HepG2 (cell line): ENCODE measurements at regions not wholly inside any gene's neighbourhood (a gene's known extent, or its start where the extent isn't known, plus 50 kb on each side); places are given as distances from the start of the nearest gene placed in this dataset.

Source experiments
- ATAC-seq: fragments of 200-7000 bp; cut with Tn5 transposase; 3 replicates; pipeline ENCODE4 v1.9.1; 2020; ENCODE audit warnings: mild to moderate bottlenecking, moderate library complexity
- BruUV-seq: library from RNA; stranded (reverse); fragments of 400-500 nt; replicated peaks from 2 replicates; lab custom pipeline; 2021; lab: Mats Ljungman, UMichigan
- CTCF ChIA-PET: fragments of 300-600 bp; formaldehyde crosslinking; extraction: SDS; loops from one replicate; lab custom pipeline; 2021; ENCODE audit warnings: low total read pairs, inconsistent platforms, low intra/inter-chr PET ratio; lab: Yijun Ruan, JAX
- POLR2A ChIA-PET: fragments of 350-600 bp; sonication (Branson Sonifier 250); formaldehyde crosslinking; loops from one replicate; lab custom pipeline; 2020; ENCODE audit warnings: antibody characterized with exemption, inconsistent platforms; lab: Yijun Ruan, JAX
- DNase-seq: peaks from one replicate; pipeline ENCODE4 v3.0.0-alpha.2; 2015; ENCODE audit warnings: low spot score
- FAIRE-seq: peaks from 3 replicates; lab custom pipeline; 2011; peaks lifted over from hg19 to GRCh38; lab: Jason Lieb, UNC
- H2AFZ ChIP-seq: one replicate; pipeline ENCODE4 v1.6.1; 2011; ENCODE audit warnings: low read length, inconsistent platforms
- H3K27ac ChIP-seq: fragments of 300-600 bp; 3 replicates; pipeline ENCODE4 v1.8.0; 2011; ENCODE audit warnings: mixed run types, mild to moderate bottlenecking, mixed read lengths, low read length, inconsistent platforms; ENCODE audit not compliant: insufficient read depth; ENCODE audit errors: extremely low read length
- H3K27me3 ChIP-seq, 2 experiments: fragments of 200-600 bp in 1 of 2; 2 replicates in 1 of 2; 3 replicates in 1 of 2; pipeline versions ENCODE4 v1.6.0 to v1.8.0; 2011; ENCODE audit warnings: low read length in 2 of 2, mild to moderate bottlenecking in 2 of 2, moderate library complexity in 2 of 2, inconsistent platforms in 1 of 2; ENCODE audit not compliant: insufficient read depth in 2 of 2, control insufficient read depth in 1 of 2
- H3K36me3 ChIP-seq, 2 experiments: fragments of 200-600 bp in 1 of 2; replicated peaks in 1 of 2; 2 replicates in 1 of 2; 3 replicates in 1 of 2; pipeline versions ENCODE4 v1.5.1 to v1.8.0; 2011; ENCODE audit warnings: low read length in 2 of 2, inconsistent platforms in 1 of 2; ENCODE audit not compliant: insufficient read depth in 2 of 2, control insufficient read depth in 1 of 2
- H3K4me1 ChIP-seq: 2 replicates; pipeline ENCODE4 v1.5.1; 2012; ENCODE audit warnings: low read length, inconsistent platforms; ENCODE audit not compliant: insufficient read depth
- H3K4me2 ChIP-seq: 2 replicates; pipeline ENCODE4 v1.6.0; 2011; ENCODE audit warnings: low read depth, low read length, inconsistent platforms
- H3K4me3 ChIP-seq, 3 experiments: fragments of 200-600 bp in 1 of 3; sonication (generic), shearing (Covaris generic) in 1 of 3; replicated peaks in 1 of 3; 2 replicates each; pipeline ENCODE4 v1.5.1; 2011 to 2016; ENCODE audit warnings: low read length in 3 of 3, inconsistent platforms in 2 of 3, low read depth in 2 of 3, mild to moderate bottlenecking in 2 of 3, control low read depth in 1 of 3, mixed read lengths in 1 of 3; ENCODE audit not compliant: insufficient read depth in 1 of 3
- H3K79me2 ChIP-seq: one replicate; pipeline ENCODE4 v1.6.1; 2011; ENCODE audit warnings: low read length, inconsistent platforms; ENCODE audit not compliant: insufficient read depth
- H3K9ac ChIP-seq: 2 replicates; pipeline ENCODE4 v1.6.0; 2011; ENCODE audit warnings: mild to moderate bottlenecking, low read depth, low read length, inconsistent platforms; ENCODE audit not compliant: insufficient read depth
- H3K9me3 ChIP-seq: 2 replicates; pipeline ENCODE4 v1.5.1; 2012; ENCODE audit warnings: mild to moderate bottlenecking, low read length
- H4K20me1 ChIP-seq: 2 replicates; pipeline ENCODE4 v1.6.0; 2011; ENCODE audit warnings: inconsistent platforms, mild to moderate bottlenecking, low read length, moderate library complexity; ENCODE audit not compliant: insufficient read depth
- ARHGAP35 ChIP-seq: sonication (generic); formaldehyde crosslinking; IDR thresholded peaks from 2 replicates; pipeline ENCODE4 v1.9.0; 2022; ENCODE audit warnings: mild to moderate bottlenecking, inconsistent platforms, moderate library complexity, missing genetic modification reagents, borderline replicate concordance
- GLI4 ChIP-seq: sonication (generic); formaldehyde crosslinking; IDR thresholded peaks from 2 replicates; pipeline ENCODE4 v1.5.1; 2020; ENCODE audit warnings: missing genetic modification reagents, mild to moderate bottlenecking, moderate library complexity, borderline replicate concordance
- HNRNPL ChIP-seq: fragments of 200-400 bp; formaldehyde crosslinking; IDR thresholded peaks from 2 replicates; pipeline ENCODE4 v1.6.1; 2017; ENCODE audit warnings: mild to moderate bottlenecking, low read depth, low read length
- NR2F2 ChIP-seq: IDR thresholded peaks from 2 replicates; pipeline ENCODE4 v1.6.1; 2012; ENCODE audit warnings: low read depth, inconsistent platforms, borderline replicate concordance
- PAF1 ChIP-seq: IDR thresholded peaks from 2 replicates; pipeline ENCODE4 v1.6.1; 2016; ENCODE audit warnings: missing genetic modification reagents, missing compliant biosample characterization
- PAX8 ChIP-seq: sonication (generic); formaldehyde crosslinking; IDR thresholded peaks from 2 replicates; pipeline ENCODE4 v1.8.0; 2022; ENCODE audit warnings: mild to moderate bottlenecking, missing genetic modification reagents, borderline replicate concordance
- TBX2 ChIP-seq: sonication (generic); formaldehyde crosslinking; IDR thresholded peaks from 2 replicates; pipeline ENCODE4 v1.5.0; 2020; ENCODE audit warnings: missing genetic modification reagents, mild to moderate bottlenecking, borderline replicate concordance
- ZNF337 ChIP-seq: sonication (generic); formaldehyde crosslinking; IDR thresholded peaks from 2 replicates; pipeline ENCODE4 v1.5.1; 2020; ENCODE audit warnings: missing genetic modification reagents, low read depth, mild to moderate bottlenecking, borderline replicate concordance
- ZSCAN29 ChIP-seq: sonication (generic); formaldehyde crosslinking; conservative IDR thresholded peaks from 2 replicates; pipeline ENCODE4 v1.4.0; 2020; ENCODE audit warnings: mild to moderate bottlenecking, missing genetic modification reagents
- WGBS: methylation state at CpG from one replicate; pipeline ENCODE4 v1.1.6; 2017; ENCODE audit warnings: low lambda C conversion rate; 5-methylcytosine and 5-hydroxymethylcytosine counted together
- in situ Hi-C: cut with HindIII; loops from 2 replicates; pipeline ENCODE4 v1.10.0; 2017; ENCODE audit warnings: low pct_unique_long_range_greater_than_20kb; ENCODE audit not compliant: extremely low pct_ligation_motif_present
- intact Hi-C: fragments of 100-400 bp; cut with micrococcal nuclease; formaldehyde crosslinking; loops from one replicate; pipeline ENCODE4 v1.10.0; 2022; ENCODE audit not compliant: unreplicated experiment
- TF ChIP-seq, protein P1 (sequence below): sonication (generic); formaldehyde crosslinking; IDR thresholded peaks from 2 replicates; pipeline ENCODE4 v1.5.0; 2020; ENCODE audit warnings: missing genetic modification reagents, mild to moderate bottlenecking, borderline replicate concordance
- TF ChIP-seq, protein P2 (sequence below): sonication (generic); formaldehyde crosslinking; IDR thresholded peaks from 2 replicates; pipeline ENCODE4 v1.8.0; 2022; ENCODE audit warnings: missing genetic modification reagents, mild to moderate bottlenecking, moderate library complexity, borderline replicate concordance
- TF ChIP-seq, protein P3 (sequence below): sonication (generic); formaldehyde crosslinking; IDR thresholded peaks from 2 replicates; pipeline ENCODE4 v1.5.1; 2020; ENCODE audit warnings: missing genetic modification reagents, mild to moderate bottlenecking, borderline replicate concordance
- TF ChIP-seq, protein P4 (sequence below): sonication (generic); formaldehyde crosslinking; conservative IDR thresholded peaks from 2 replicates; pipeline ENCODE4 v1.4.0; 2020; ENCODE audit warnings: missing genetic modification reagents
- TF ChIP-seq, protein P5 (sequence below): sonication (generic); formaldehyde crosslinking; IDR thresholded peaks from 2 replicates; pipeline ENCODE4 v1.9.0; 2022; ENCODE audit warnings: low read depth, missing genetic modification reagents

DNA sequence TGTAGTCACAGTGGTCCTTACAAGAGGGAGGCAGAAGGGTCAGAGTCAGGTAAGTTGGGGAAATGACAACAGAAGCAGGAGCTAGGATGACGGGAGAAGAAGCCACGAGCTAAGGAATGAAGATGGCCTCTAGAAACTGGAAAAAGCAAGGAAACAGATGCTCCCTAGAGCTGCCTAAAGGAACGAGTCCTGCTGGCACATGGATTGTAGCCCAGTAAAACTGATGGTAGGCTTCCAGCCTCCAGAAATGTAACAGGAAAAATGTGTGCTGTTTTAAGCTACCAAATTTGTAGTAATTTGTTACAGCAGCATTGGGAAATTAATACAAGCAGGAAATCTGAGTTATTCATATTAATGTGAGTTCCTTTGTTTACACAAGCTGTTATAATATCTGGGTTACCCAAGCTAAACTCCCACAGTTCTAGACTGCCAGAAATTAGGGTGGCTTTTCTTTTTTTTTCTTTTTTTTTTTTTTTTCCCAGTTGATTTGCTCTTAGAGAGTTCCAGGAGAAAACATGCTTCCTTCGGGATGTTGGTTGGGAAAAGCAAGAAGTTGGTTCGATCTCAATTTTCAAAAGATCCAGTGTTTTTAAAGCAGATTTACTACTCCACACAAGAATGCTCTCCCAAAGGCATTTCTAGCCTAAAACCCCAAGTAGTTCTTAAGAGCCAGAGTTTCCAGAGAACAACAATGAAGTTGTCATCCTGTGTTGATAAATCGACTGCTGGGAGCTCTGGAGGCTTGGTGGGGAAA lies 400.0 kb upstream of the SLC24A2 start:
- no peaks in the 10 kb centered on the region for H3K4me1 ChIP-seq
- no peaks in the 10 kb centered on the region for H4K20me1 ChIP-seq
- no peaks in the 10 kb centered on the region for H3K36me3 ChIP-seq
- POLR2A ChIA-PET, result no interaction called here
- H3K27ac ChIP-seq, result no peak overlapping the region
- in situ Hi-C loops (no loop called here), intact Hi-C loops (no loop called here)
- DNase-seq (no peak), FAIRE-seq (no peak), ATAC-seq (no peak)
- H3K9ac ChIP-seq, result no peak overlapping the region
- WGBS, result 1% methylated on average over 6 of the region's 6 CpGs
- no peaks in the 10 kb centered on the region for H3K79me2 ChIP-seq
- H3K4me3 ChIP-seq, result no peak overlapping the region
- CTCF ChIA-PET, result no interaction called here
- no peaks in the 10 kb centered on the region for H3K27me3 ChIP-seq
- no peak overlapping the region for H3K4me2 ChIP-seq
- no peaks in the 10 kb centered on the region for H3K9me3 ChIP-seq
- H2AFZ ChIP-seq, result no peak overlapping the region
- no TSS peak for BruUV-seq
- TF ChIP-seq HNRNPL (no peak), PAF1 (CRISPR knock-in tag) (no peak), ZSCAN29 (no peak), GLI4 (no peak), ARHGAP35 (CRISPR knock-in tag) (no peak), PAX8 (no peak), ZNF337 (no peak), TBX2 (CRISPR knock-in tag) (no peak), NR2F2 (no peak)
- TF ChIP-seq, protein P1, sequence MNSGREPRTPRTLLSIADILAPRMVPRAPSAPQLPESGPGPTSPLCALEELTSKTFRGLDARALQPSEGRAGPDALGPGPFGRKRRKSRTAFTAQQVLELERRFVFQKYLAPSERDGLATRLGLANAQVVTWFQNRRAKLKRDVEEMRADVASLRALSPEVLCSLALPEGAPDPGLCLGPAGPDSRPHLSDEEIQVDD (CRISPR knock-in tag), result no peak
- TF ChIP-seq, protein P2, sequence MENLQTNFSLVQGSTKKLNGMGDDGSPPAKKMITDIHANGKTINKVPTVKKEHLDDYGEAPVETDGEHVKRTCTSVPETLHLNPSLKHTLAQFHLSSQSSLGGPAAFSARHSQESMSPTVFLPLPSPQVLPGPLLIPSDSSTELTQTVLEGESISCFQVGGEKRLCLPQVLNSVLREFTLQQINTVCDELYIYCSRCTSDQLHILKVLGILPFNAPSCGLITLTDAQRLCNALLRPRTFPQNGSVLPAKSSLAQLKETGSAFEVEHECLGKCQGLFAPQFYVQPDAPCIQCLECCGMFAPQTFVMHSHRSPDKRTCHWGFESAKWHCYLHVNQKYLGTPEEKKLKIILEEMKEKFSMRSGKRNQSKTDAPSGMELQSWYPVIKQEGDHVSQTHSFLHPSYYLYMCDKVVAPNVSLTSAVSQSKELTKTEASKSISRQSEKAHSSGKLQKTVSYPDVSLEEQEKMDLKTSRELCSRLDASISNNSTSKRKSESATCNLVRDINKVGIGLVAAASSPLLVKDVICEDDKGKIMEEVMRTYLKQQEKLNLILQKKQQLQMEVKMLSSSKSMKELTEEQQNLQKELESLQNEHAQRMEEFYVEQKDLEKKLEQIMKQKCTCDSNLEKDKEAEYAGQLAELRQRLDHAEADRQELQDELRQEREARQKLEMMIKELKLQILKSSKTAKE (CRISPR knock-in tag), result no peak
- TF ChIP-seq, protein P3, sequence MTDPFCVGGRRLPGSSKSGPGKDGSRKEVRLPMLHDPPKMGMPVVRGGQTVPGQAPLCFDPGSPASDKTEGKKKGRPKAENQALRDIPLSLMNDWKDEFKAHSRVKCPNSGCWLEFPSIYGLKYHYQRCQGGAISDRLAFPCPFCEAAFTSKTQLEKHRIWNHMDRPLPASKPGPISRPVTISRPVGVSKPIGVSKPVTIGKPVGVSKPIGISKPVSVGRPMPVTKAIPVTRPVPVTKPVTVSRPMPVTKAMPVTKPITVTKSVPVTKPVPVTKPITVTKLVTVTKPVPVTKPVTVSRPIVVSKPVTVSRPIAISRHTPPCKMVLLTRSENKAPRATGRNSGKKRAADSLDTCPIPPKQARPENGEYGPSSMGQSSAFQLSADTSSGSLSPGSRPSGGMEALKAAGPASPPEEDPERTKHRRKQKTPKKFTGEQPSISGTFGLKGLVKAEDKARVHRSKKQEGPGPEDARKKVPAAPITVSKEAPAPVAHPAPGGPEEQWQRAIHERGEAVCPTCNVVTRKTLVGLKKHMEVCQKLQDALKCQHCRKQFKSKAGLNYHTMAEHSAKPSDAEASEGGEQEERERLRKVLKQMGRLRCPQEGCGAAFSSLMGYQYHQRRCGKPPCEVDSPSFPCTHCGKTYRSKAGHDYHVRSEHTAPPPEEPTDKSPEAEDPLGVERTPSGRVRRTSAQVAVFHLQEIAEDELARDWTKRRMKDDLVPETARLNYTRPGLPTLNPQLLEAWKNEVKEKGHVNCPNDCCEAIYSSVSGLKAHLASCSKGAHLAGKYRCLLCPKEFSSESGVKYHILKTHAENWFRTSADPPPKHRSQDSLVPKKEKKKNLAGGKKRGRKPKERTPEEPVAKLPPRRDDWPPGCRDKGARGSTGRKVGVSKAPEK, result no peak
- TF ChIP-seq, protein P4, sequence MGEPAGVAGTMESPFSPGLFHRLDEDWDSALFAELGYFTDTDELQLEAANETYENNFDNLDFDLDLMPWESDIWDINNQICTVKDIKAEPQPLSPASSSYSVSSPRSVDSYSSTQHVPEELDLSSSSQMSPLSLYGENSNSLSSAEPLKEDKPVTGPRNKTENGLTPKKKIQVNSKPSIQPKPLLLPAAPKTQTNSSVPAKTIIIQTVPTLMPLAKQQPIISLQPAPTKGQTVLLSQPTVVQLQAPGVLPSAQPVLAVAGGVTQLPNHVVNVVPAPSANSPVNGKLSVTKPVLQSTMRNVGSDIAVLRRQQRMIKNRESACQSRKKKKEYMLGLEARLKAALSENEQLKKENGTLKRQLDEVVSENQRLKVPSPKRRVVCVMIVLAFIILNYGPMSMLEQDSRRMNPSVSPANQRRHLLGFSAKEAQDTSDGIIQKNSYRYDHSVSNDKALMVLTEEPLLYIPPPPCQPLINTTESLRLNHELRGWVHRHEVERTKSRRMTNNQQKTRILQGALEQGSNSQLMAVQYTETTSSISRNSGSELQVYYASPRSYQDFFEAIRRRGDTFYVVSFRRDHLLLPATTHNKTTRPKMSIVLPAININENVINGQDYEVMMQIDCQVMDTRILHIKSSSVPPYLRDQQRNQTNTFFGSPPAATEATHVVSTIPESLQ (CRISPR knock-in tag), result no peak
- TF ChIP-seq, protein P5, sequence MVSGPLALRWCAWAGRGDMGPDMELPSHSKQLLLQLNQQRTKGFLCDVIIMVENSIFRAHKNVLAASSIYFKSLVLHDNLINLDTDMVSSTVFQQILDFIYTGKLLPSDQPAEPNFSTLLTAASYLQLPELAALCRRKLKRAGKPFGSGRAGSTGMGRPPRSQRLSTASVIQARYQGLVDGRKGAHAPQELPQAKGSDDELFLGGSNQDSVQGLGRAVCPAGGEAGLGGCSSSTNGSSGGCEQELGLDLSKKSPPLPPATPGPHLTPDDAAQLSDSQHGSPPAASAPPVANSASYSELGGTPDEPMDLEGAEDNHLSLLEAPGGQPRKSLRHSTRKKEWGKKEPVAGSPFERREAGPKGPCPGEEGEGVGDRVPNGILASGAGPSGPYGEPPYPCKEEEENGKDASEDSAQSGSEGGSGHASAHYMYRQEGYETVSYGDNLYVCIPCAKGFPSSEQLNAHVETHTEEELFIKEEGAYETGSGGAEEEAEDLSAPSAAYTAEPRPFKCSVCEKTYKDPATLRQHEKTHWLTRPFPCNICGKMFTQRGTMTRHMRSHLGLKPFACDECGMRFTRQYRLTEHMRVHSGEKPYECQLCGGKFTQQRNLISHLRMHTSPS, result no peak
